ENCODE measurements at regions not wholly inside any gene's neighbourhood (a gene's known extent, or its start where the extent isn't known, plus 50 kb on each side); places are given as distances from the start of the nearest gene placed in this dataset.
"Not testable (repeated sequence)": the region's sequence is repeated elsewhere in the genome, so short reads cannot be mapped to it uniquely, and the experiment has no call there.

DNA sequence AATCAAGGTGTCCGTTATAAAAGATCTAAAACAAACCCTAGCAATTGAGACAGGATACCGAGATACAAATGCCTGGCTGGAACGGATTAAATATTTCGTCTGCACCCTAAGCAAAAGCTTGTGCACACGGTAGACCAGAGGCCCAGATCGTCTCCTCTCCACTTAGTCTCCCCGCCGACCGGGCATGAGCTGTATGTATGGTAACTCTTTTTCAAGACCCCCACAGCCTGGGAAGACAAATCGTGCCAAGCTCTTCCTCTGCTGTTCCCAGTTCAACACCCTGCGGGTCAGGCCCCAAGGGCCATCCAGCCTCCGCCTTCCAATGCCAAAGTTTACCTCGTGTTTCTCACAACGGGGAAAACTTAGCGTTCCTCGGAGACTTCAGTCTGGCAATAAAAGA lies 285.7 kb upstream of the GALNT17 start:
- no peak for DNase-seq

DNA sequence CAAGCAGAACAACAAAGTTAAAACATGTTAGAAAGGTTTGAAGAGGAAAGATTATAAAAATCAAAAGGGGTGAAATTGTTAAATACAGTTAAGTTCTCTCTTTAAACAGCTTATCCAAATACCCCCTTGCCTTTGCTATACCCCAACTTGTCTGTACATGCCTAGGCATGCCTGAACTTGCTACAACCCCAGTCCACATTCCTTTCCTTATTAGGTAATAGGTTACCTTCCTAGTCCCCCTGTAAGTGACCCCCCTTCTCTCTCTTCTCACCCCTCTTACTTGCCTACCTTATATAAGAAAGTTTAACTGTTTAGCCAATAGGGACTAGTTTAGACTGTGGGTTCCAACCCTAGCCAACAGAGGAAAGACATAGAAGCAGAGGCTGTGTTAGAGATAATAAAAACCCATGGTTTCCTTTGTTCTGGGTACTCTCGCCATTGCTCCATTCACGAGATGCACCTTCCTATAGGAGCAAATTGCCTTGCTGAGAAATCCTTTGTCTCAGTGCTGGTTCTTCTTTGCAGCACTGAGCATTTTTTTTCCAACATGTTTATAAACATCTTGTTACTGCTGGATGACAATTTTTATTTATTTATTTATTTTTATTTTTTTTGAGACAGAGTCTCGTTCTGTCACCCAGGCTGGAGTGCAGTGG lies 282.2 kb upstream of the GALNT17 start:
- DNase-seq, result no peak

GRCh38 chr7:70855373-70855772 lies 276.6 kb upstream of the GALNT17 start:
- DNase-seq, result no peak

DNA sequence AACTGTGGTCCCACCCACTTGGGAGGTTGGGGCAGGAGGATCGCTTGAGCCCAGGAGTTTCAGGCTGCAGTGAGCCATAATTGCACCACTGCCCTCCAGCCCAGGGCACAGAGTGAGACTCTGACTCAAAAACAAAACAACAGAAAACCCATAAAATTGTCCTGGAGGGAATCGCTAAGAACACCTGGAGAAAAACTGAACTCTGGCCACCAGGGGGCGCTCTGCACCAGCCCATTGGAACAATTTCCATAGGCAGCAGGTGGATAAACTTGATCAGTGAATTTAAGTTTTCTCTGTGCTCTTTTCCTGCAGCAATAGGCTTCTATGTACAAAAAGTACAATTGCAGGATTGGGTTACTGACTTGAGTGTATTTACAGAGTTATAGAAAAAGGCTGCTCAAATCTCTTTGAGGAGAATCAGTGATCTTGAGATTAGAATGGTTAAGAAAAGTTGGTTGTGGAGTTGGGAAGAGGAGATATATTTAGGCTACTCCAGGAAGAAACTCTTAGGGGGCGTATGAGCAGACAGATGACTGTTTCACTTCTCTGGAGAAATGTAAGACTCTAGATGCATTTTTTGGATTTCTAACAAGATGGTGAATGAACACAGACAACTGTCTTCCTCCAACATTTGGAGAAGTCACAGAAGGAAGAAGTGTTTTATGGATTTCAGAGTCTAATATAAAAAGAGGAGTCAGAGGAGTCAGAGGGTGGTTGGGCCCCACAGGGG lies 274.9 kb upstream of the GALNT17 start:
- DNase-seq, result peak; percentile 78

- no peak for DNase-seq
These were observed 274.0 kb upstream of the GALNT17 start for GRCh38 chr7:70857793-70858545.

GRCh38 chr7:70867513-70867912 lies 264.4 kb upstream of the GALNT17 start:
- no peak for DNase-seq

DNA sequence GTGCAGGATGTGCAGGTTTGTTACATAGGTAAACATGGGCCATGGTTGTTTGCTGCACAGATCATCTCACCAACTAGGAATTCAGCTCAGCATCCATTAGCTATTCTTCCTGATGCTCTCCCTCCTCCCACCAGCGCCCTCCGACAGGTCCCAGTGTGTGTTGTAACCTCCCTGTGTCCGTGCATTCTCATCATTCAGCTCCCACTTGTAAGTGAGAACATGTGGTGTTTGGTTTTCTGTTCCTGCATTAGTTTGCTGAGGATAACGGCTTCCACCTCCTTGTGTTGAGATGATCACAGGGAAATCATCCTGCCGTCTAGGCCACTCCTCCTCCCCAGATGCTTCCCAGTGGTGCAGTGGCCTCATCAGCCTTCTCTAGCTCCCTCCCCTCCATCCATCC lies 261.6 kb upstream of the GALNT17 start:
- no peak for DNase-seq

DNA sequence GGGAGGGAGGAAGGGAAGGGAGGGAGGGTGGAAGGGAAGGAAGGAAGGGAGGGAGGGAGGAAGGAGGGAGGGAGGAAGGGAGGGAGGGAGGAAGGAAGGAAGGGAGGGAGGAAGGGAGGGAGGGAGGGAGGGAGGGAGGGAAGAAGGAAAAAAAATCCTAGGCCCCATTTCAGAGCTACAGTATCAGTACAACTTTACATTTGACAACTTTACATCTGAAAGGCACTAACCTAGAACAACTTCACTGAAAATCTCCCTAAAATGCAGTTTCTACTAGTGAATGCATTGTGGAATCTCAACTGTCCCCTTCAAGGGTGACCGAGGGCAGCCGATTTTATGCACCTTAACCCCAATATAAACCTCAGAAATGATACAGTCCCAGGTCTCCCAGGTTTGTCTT lies 259.8 kb upstream of the GALNT17 start:
- DNase-seq, result no peak

- DNase-seq, result no peak
These were observed 250.6 kb upstream of the GALNT17 start for GRCh38 chr7:70881167-70881847.

GRCh38 chr7:70883750-70884439 lies 248.0 kb upstream of the GALNT17 start:
- DNase-seq, result no peak

DNA sequence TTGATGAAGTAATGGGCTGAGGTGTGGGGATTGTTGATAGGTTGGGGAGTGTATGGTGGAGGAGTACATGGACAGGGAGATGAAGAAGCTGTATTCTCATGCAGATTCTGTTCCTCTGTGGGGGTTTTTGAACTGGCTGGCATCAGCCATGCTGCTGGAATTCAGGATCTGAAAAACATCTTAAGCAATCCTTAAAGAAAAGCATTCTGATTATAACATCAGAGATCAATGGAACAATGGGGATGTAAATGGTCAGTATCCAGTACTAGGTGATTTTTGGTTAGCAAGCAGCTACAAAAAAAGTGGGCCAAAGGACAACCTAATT lies 247.5 kb upstream of the GALNT17 start:
- no peak for DNase-seq

DNA sequence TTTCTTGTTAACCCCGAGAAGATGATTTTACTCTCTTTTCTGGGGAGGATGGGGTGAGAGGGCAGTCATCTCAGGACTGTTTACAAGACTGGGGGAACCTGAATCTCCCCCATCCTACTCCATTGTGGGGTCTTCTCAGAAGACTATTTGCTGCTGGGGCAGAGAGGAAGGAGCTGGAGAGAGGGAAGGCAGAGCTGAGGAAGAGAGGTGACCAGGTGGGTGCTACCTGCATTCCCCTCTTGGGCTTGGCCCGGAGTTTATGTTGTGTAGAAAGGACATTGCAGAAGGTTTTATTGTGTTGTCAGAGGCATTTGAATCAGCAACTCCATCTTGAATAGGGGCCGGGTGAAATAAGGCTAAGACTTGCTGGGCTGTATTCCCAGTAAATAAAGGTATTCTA lies 247.1 kb upstream of the GALNT17 start:
- no peak for DNase-seq

- no peak for DNase-seq
These were observed 245.4 kb upstream of the GALNT17 start for GRCh38 chr7:70886547-70886946.

DNA sequence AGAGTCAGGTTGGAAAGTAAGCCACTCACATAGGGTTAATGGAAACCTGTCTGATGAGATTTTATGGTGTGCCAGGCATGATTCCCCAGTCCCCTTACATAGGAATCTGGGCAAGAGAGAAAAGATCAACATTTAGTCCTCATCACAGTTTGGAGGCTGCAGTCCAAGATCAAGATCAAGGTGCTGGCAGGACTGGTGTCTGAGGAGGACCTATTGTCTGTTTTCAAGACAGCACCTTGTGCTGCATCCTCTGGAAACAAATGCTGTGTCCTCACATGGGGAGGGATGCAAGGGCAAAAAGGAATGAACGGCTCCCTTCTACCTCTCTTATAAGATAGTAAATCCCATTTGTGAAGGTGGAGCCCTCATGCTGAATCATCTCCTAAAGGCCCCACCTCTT lies 244.8 kb upstream of the GALNT17 start:
- DNase-seq, result no peak

GRCh38 chr7:70890147-70890969 lies 241.6 kb upstream of the GALNT17 start:
- no peak for DNase-seq

DNA sequence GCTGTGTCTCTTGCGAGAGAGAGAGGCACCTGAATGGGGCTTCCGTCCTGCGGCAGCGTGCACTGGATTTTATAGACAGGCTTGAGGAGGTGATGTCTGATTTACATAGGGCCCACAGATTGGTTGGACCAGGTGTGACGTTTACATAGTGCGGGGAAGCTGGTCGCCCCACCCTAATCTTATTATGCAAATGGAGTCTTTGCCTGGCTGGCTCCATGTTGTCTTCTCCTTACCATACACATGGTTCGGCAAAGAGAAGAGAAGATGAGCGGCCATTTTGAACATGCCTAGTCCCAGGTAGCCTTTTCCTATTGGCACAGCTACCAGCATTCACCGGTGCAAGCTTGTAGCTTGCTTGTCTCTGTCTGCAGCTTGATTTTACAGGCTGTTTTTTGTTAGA lies 238.5 kb upstream of the GALNT17 start:
- DNase-seq, result no peak

DNA sequence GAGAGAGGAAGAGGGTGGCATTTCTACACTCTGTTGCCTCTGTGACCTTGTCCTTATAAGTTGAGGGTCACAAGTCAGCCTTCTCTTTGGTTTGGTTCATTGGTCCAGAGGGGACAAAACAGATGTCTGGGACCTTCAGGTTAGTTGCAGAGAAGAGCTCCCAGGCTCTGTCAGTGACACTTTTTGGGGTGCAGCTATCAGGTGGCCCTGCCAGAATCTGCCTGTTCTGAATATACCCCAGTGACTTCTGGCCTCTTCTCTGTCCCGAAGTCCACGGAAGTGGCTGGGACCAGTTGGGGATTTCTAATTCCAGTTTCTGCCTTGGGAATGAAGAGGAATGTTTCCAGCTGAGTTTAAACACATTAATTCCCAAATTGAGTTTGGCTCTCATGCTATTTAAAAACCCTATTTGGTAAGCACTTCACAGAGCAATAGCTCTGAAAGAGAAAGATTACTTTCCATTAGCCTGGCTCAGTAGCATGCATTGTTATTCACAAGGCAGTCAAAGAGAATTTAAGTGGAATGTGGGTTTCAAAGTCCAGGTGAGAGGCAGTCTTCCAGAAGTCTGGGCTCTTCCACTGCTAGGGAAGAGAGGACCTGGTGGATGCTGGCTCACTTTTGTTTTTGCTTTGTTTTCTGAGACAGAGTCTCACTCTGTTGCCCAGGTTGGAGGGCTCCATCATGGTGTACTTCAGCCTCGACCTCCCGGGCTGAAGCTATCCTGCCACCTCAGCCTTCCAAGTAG lies 237.8 kb upstream of the GALNT17 start:
- no peak for DNase-seq

GRCh38 chr7:70894799-70895198 lies 237.1 kb upstream of the GALNT17 start:
- DNase-seq, result no peak

DNA sequence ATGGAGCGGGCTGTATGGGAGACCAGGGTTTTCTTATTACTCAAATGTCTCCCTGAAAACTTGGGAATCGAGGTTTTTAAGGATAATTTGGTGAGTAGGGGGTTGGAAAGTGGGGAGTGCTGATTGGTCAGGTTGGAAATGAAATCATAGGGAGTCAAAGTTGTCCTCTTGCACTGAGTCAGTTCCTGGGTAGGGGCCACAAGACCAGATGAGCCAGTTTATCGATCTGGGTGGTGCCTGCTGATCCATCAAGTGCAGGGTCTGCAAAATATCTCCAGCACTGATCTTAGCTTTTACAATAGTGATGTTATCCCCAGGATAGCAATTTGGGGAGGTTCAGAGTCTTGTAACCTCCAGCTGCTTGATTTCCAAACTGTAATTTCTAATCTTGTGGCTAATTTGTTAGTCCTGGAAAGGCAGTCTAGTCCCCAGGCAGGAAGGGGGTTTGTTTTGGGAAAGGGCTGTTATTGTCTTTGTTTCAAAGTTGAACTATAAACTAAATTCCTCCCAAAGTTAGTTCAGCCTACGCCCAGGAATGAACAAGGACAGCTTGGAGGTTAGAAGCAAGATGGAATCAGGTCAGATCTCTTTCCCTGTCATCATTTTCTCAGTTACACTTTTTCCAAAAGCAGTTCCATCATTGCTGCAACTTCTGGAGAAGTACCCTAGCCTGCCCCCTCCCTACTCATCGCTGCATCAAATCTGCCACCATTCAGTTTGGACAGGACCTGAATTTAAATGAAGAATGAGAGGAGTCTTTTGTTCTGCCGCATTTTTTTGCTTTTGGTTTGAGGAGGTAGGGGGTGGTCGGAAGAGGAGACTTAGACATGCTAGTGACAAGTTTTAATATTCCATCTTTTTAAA lies 236.4 kb upstream of the GALNT17 start:
- not testable (repeated sequence) for DNase-seq
